Nephron progenitor cell (in vitro differentiated cells): ENCODE measurements at regions not wholly inside any gene's neighbourhood (a gene's known extent, or its start where the extent isn't known, plus 50 kb on each side); places are given as distances from the start of the nearest gene placed in this dataset.
"Not testable (repeated sequence)": the region's sequence is repeated elsewhere in the genome, so short reads cannot be mapped to it uniquely, and the experiment has no call there.

Experiments used
- DNase-seq: peaks from one replicate; pipeline ENCODE4 v3.0.0; 2021
- H3K27ac Mint-ChIP-seq: 2 replicates; pipeline ENCODE4 v1.8.0; 2021; ENCODE audit warnings: mild to moderate bottlenecking, moderate library complexity, mixed read lengths
- H3K27me3 Mint-ChIP-seq: 2 replicates; pipeline ENCODE4 v1.8.0; 2021; ENCODE audit warnings: mild to moderate bottlenecking, low read depth, mixed read lengths; ENCODE audit not compliant: poor library complexity
- H3K36me3 Mint-ChIP-seq: 2 replicates; pipeline ENCODE4 v1.8.0; 2021; ENCODE audit warnings: low read depth, mixed read lengths
- H3K4me1 Mint-ChIP-seq: 2 replicates; pipeline ENCODE4 v1.8.0; 2021; ENCODE audit warnings: mixed read lengths
- H3K4me3 Mint-ChIP-seq: 2 replicates; pipeline ENCODE4 v1.8.0; 2021; ENCODE audit warnings: mild to moderate bottlenecking, moderate library complexity, mixed read lengths
- H3K9me3 Mint-ChIP-seq: 2 replicates; pipeline ENCODE4 v1.8.0; 2021; ENCODE audit warnings: mild to moderate bottlenecking, moderate library complexity, mixed read lengths
- CTCF ChIP-seq: fragments of 200-600 bp; sonication (generic); IDR thresholded peaks from 2 replicates; pipeline ENCODE4 v1.5.0; 2021; ENCODE audit warnings: antibody characterized with exemption

DNA sequence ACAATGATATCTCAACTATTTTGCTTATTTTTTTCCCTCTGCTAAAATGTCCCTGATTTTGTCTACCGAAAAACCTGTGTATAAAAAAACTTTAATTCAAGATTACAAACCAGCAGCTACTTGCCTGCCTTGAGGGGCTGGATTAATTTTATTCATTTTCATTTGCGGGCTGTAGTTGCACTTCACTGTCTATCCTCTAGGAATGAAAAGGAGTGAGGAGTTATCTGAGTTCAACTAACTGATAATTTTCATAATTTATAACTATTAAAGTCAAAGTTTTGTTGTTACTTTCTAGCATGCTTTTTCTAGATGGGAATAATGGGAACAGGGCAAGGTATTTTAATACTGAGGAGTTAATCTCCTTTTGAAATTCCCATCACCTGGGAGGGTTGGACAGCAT is 50.3 kb upstream of the AGTPBP1 start:
- not testable (repeated sequence) for H3K9me3 Mint-ChIP-seq, H3K27ac Mint-ChIP-seq, DNase-seq, H3K4me3 Mint-ChIP-seq, H3K4me1 Mint-ChIP-seq, H3K36me3 Mint-ChIP-seq
- peaks cover 12% of the 10 kb centered on the region for H3K27me3 Mint-ChIP-seq

DNA sequence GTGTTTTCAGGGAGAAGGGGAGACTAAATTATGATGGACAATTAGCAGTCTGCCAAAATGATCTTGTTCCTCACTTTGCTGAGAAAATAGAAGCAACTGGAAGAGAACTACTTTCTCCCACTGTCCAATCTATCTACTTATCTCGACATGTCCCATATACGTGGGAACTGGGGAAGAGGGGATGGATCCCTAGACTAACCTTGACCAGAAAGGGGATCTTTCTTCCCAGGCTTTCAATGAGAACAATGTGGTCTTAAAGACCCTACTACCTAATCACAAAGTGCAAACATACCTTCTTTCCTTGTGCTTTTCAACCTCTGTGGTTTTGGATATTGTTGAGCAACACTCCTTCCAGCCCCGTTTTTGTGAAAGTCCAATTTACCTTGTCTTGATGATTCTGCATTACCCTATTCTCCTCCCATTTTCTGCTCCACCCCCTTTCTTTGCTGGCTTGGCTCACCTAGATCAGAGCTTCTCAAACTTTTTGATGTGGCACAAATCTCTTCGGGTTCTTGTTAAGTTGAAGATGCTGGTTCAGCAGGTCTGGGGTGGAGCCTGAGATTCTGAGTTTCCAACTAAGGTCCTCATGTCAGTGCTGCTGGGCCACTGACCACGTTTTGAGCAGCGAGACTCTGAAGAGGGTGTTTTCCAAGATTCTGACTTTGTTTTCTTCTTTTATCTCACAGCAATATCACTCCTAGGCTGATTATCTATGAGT is 61.4 kb upstream of the AGTPBP1 start:
- H3K4me3 Mint-ChIP-seq, DNase-seq, H3K27me3 Mint-ChIP-seq, H3K9me3 Mint-ChIP-seq, H3K4me1 Mint-ChIP-seq, H3K27ac Mint-ChIP-seq: not testable (repeated sequence)
- H3K36me3 Mint-ChIP-seq: peaks cover 14% of the 10 kb centered on the region

DNA sequence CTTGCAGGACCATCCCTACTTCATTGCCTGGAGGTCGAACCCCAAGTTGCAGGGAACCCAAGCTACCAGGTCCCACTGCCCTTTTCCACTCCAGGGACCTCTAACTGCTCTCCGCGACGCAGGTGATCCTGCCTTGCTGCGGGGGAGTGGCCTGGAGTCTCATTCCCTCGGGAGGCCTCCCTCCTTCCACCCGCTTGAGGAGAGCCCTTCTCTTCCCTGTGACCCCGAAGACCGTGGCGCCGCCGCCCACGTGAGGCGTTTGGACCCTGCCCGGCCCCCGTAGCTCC is 63.0 kb upstream of the AGTPBP1 start:
- peaks cover 31% of the 10 kb centered on the region for H3K36me3 Mint-ChIP-seq
- not testable (repeated sequence) for H3K4me1 Mint-ChIP-seq, H3K4me3 Mint-ChIP-seq, H3K9me3 Mint-ChIP-seq, DNase-seq, H3K27ac Mint-ChIP-seq, H3K27me3 Mint-ChIP-seq

DNA sequence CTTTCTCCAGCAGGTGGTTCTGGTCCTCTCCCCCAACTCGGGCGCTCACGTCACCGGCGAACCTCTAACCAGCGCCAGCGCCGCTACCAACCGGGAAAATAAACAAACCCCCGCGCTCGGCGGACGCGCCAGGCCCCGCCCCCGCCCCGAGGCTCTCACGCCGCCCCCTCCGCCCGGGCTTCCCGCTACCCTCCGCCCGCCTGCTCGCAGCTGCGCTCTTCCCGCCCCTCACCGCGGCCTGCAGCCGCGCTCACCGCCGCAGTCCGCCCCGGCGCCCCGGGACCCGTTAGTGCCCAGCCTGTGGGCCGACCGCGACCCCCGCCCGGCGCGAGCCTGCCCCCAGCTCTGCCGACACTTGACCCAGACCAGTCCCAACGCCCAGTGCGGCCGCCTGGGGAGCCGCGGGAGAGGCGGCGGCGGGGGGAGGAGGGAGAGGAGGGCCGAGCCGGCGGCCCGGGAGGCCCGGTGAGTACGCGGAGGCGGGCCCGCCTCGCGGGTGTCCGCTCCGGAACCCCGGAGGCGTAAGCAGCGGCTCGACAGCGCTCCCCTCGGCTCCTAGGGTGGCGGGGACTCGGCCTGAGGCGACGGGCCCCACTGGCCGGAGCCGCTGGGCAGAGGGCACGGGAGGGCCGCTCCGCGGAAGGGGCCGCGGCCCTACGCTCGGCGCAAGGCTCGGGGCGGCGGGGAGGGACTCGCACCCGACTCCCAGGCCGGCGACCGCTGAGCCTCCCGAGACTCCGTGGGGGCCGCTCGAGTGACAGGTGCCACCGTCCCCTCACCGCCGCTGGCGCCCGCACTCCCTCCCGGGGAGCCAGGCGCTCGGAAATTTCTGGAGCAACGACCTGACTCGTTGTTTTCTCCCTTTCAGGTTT is 63.6 kb upstream of the AGTPBP1 start:
- peak; percentile 81 for DNase-seq
- not testable (repeated sequence) for H3K9me3 Mint-ChIP-seq, H3K27me3 Mint-ChIP-seq, H3K27ac Mint-ChIP-seq, H3K4me1 Mint-ChIP-seq
- Mint-ChIP-seq H3K4me3 (peak overlapping the region; percentile 90), H3K36me3 (peaks cover 37% of the 10 kb centered on the region)

DNA sequence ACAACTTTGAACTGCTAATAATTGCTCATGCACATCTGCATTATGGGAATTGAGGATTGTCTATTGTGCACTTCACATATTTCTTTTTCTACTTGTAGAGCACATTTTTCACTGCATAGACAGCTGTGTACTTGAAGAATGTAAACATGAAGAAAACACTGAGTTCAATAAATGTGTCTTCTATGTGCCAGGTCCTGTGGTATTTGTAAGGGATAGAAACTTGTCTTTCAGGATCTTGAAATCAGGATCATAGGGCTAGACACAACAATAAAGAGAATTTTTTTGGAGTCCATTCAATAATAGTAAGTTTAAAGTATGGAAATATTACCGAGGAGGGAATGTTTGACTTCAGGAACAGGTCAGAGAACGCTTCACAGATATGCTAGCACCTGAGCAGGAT is 66.6 kb upstream of the AGTPBP1 start:
- not testable (repeated sequence) for H3K27ac Mint-ChIP-seq

GRCh38 chr9:85813388-85813787 is 71.6 kb upstream of the AGTPBP1 start:
- DNase-seq, H3K4me3 Mint-ChIP-seq, H3K27me3 Mint-ChIP-seq, H3K4me1 Mint-ChIP-seq, H3K27ac Mint-ChIP-seq, H3K9me3 Mint-ChIP-seq: not testable (repeated sequence)
- H3K36me3 Mint-ChIP-seq: peaks cover 35% of the 10 kb centered on the region

More for the DNA sequence above, 66.6 kb upstream of the AGTPBP1 start:
- Mint-ChIP-seq H3K4me3 (peak overlapping the region; percentile 42), H3K36me3 (peaks cover 52% of the 10 kb centered on the region)
- H3K4me1 Mint-ChIP-seq, DNase-seq, H3K27me3 Mint-ChIP-seq, H3K9me3 Mint-ChIP-seq: not testable (repeated sequence)

DNA sequence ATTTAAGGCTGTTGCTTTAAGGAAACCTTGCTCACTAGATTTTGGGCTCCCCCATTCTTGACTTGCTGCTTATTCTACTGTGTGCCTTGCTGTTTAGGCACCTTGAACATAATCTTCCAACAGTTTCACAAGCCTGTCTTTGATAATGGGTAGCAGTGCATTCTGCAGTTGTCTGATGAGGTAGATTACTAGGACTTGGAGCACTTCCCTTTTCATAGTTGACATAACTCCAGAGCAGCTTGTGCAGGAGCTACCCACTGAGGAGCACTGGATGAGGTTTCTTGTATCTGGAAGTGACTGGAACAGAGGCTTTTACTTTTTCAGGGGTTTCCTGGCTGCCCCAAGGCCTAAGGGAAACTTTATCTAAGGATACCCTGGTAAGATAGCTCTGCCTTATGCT is 73.0 kb upstream of the AGTPBP1 start:
- not testable (repeated sequence) for H3K27ac Mint-ChIP-seq, H3K4me1 Mint-ChIP-seq, H3K27me3 Mint-ChIP-seq, DNase-seq, H3K9me3 Mint-ChIP-seq, H3K4me3 Mint-ChIP-seq
- H3K36me3 Mint-ChIP-seq: peaks cover 21% of the 10 kb centered on the region

DNA sequence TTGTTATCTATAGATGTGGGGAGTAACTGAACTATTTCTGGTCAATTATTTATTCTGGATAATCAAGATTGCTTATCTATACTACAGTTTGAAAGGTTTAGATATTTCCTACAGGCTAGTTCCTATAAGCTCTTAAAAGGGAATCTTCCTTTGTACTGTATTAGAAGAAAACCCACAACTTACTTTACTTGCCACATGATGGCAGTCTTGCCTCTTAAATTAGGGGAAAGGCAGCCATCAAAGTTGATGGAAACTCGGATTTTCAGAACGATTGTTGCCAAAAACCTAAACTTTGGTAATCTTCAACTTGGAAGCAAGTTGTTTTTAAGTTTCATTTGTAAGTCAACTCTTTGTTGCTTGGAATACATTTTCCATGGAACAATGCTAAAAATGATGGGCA is 77.2 kb upstream of the AGTPBP1 start:
- H3K9me3 Mint-ChIP-seq, H3K4me1 Mint-ChIP-seq, H3K27me3 Mint-ChIP-seq, H3K4me3 Mint-ChIP-seq, H3K27ac Mint-ChIP-seq, DNase-seq: not testable (repeated sequence)
- peak; percentile 46 for TF ChIP-seq CTCF
- H3K36me3 Mint-ChIP-seq: peaks cover 31% of the 10 kb centered on the region

- not testable (repeated sequence) for H3K27me3 Mint-ChIP-seq, H3K9me3 Mint-ChIP-seq, H3K4me1 Mint-ChIP-seq, DNase-seq, H3K4me3 Mint-ChIP-seq
- H3K36me3 Mint-ChIP-seq: peaks cover 39% of the 10 kb centered on the region
- peak overlapping the region; percentile 78 for H3K27ac Mint-ChIP-seq
These were observed 78.8 kb upstream of the AGTPBP1 start for GRCh38 chr9:85820598-85820997.

- not testable (repeated sequence) for H3K4me1 Mint-ChIP-seq, H3K4me3 Mint-ChIP-seq, H3K27ac Mint-ChIP-seq, DNase-seq, H3K27me3 Mint-ChIP-seq, H3K9me3 Mint-ChIP-seq
- H3K36me3 Mint-ChIP-seq: peaks cover 51% of the 10 kb centered on the region
These were observed 83.2 kb upstream of the AGTPBP1 start for GRCh38 chr9:85824949-85825348.

DNA sequence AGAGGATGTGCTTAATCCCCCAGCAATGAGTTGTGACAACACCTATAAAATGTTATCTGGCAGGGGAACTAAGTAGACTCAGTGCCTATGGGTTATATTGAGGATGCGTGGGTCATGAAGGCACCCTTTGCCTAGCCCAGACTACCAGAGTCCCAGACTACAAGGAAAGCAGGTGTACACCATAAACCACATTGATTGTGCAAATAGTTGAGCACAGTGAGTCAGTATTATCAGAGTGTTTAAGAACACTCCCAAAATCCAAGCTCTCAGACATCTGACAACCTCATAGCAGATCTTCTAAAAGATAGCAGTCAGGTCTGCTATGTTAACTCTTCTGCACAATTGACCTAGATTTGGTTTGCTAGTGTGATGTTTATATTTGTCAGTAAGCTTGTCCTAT is 92.8 kb upstream of the AGTPBP1 start:
- not testable (repeated sequence) for H3K27me3 Mint-ChIP-seq, DNase-seq, H3K9me3 Mint-ChIP-seq, H3K4me1 Mint-ChIP-seq, H3K27ac Mint-ChIP-seq, H3K4me3 Mint-ChIP-seq
- H3K36me3 Mint-ChIP-seq: peaks cover 52% of the 10 kb centered on the region

DNA sequence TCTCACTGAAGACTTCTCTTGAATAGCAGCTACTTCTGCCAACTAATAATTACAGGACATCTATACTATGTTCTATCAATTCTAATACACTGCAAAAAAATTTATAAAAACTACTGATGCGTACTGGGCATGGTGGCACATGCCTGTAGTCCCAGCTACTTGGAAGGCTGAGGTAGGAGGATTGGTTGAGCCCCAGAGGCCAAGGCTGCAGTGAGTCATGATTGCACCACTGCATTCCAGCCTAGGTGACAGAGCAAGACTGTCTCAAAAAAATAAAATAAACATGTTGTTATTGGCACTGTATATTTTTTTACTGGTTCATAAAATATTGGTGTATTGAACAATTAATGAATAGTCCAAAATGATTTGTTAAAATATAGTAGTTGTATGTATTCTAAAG is 97.0 kb upstream of the NAA35 start:
- not testable (repeated sequence) for H3K9me3 Mint-ChIP-seq, H3K4me3 Mint-ChIP-seq, H3K27ac Mint-ChIP-seq, H3K4me1 Mint-ChIP-seq, H3K27me3 Mint-ChIP-seq, DNase-seq
- H3K36me3 Mint-ChIP-seq: peaks cover 49% of the 10 kb centered on the region

DNA sequence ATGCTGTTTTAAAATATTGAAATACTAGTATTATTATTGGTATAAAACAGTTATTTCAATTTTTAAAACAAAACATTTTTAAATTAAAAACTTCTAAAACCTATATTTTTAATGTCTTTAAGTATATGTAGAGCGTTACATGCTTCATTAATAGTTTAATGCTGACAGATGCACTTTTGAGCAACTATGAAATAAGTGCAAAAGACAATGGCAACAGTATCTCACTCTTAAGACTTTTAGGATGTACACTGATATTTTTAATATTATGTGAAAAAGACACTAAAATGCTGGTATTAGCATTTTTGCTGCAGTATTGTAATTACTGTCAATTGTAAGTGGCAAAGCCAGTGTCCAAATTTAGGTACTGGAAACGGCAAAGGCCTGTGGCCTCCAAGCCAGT is 93.2 kb upstream of the NAA35 start:
- H3K36me3 Mint-ChIP-seq: peaks cover 53% of the 10 kb centered on the region
- H3K27ac Mint-ChIP-seq, H3K4me1 Mint-ChIP-seq, H3K27me3 Mint-ChIP-seq, DNase-seq, H3K4me3 Mint-ChIP-seq: not testable (repeated sequence)
- H3K9me3 Mint-ChIP-seq: peaks cover 11% of the 10 kb centered on the region
